GM12873 (cell line): ENCODE measurements at regions not wholly inside any gene's neighbourhood (a gene's known extent, or its start where the extent isn't known, plus 50 kb on each side); places are given as distances from the start of the nearest gene placed in this dataset.

Experiments used
- TF ChIP-seq, protein P1 (sequence below): IDR thresholded peaks from 2 replicates; pipeline ENCODE4 v1.5.1; 2012; ENCODE audit warnings: low read depth, mild to moderate bottlenecking, moderate library complexity, low read length, control low read depth; ENCODE audit not compliant: insufficient read depth; ENCODE audit errors: missing control alignments

DNA sequence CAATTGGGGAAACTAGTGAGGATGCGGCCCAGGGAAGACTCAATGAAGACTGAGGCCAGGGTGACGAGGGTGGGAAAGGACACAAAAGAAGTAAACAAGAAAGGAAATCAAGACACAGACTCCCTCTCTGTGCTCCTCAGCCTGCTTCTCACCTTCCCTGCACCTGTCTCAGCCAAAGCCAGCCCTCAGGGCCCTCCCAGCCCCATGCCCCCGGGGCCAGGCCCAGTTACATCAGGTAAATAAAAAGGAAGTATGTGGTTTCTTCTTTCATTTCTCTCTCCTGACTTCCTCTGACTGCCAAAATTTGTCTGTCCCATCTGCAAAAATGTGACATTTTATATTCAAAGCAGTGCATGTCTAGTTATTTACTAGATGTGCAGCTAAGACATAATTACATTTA, 328.0 kb downstream of the UACA start:
- TF ChIP-seq, protein P1, sequence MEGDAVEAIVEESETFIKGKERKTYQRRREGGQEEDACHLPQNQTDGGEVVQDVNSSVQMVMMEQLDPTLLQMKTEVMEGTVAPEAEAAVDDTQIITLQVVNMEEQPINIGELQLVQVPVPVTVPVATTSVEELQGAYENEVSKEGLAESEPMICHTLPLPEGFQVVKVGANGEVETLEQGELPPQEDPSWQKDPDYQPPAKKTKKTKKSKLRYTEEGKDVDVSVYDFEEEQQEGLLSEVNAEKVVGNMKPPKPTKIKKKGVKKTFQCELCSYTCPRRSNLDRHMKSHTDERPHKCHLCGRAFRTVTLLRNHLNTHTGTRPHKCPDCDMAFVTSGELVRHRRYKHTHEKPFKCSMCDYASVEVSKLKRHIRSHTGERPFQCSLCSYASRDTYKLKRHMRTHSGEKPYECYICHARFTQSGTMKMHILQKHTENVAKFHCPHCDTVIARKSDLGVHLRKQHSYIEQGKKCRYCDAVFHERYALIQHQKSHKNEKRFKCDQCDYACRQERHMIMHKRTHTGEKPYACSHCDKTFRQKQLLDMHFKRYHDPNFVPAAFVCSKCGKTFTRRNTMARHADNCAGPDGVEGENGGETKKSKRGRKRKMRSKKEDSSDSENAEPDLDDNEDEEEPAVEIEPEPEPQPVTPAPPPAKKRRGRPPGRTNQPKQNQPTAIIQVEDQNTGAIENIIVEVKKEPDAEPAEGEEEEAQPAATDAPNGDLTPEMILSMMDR: no peak

DNA sequence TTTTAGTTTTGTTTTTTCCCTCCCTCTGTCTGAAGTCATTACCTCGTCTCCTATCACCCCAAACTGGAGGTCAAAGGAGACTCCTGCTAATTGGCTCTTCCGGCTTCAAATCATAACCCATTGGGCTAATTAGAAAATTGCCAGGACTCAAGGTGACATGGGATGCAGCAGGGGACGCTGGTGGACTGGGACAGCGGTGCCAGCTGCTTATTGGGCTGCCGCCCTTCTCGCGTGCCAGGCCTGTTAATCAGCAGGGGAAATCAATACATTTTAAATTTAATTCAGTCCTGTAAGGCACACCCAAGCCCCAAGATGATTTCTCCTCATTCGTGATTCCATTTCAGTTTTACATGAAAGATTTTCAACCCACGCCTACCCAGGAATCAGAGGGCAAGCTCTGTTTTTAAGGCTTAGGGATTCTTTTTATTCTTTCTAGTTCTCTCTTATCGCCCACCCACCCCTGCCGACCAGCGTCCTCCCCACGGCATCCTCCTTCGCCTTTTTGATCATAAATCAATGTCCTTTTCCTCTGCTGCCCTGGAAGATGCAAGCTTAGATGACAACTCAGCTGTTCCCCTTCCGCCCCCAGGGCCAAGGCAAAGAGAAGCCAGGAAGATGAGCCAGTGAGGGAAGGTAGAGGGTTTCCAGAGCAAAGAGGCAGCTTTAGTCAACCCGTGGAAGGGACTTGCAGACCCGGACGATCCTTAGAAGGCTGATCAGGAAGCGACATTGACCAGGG, 329.6 kb downstream of the UACA start:
- TF ChIP-seq, protein P1: no peak

DNA sequence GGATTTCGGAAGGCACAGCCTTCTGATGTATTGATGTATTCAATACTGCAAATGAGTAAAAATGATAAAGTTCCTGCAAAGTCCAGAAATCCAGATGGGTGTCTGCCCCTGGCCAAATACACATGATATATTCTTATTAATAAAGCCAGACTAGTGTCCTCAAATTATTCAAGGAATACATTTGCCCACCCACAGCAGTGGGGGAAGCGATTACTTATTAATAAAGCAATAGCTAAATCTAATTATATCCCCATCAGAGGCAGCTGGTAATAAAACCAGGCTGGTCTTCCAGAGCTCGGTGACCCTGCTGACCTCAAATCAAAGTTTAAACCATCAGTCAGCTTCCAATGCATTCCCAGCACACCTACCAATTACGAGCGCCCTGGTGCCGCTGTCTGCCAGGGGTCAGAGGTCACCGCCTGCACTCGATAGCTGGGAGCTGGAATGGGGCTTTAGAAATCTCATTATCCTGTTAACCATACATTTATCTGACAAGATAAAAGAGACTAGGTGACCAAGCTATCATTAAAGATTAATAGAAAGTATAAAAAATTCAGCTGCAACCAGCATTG, 330.3 kb downstream of the UACA start:
- TF ChIP-seq, protein P1: no peak

DNA sequence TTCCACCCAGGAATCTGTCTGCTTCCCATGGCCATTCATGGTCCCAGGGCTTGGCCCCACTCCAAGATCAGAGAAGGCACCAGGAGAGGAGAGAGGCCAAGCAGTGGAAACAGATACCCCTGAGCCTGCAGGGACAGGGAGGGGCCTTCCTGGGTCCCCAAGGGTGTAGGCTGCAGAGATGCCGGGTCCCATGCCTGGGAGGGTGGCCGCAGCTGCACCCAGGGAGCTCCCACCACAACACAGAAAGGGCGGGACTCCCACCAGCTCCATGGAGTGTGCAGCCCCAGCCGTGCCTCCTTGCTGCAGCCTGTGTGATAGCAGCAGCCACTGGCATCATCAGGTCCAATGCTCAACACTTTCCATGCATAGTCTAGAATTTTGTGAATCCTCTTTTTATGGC, 331.5 kb downstream of the UACA start:
- TF ChIP-seq, protein P1: no peak

DNA sequence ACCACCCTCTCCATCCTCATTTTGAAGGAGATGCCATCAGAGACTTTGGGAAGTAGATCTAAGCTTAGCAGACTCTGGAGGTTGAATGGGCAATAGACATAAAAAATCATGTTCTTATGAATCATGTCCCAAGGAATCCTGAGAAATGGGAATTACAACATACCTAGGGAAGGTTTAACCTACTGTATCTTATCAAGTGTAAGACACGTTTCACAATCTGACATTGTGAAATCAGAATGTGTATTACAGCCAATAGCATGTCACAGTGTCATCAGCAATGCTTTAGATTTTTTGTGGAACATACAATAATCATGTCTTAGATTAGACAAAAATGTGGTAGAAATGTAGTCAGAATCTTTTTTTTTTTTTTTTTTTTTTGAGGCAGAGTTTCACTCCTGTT, 332.4 kb upstream of the TLE3 start:
- TF ChIP-seq, protein P1: no peak

DNA sequence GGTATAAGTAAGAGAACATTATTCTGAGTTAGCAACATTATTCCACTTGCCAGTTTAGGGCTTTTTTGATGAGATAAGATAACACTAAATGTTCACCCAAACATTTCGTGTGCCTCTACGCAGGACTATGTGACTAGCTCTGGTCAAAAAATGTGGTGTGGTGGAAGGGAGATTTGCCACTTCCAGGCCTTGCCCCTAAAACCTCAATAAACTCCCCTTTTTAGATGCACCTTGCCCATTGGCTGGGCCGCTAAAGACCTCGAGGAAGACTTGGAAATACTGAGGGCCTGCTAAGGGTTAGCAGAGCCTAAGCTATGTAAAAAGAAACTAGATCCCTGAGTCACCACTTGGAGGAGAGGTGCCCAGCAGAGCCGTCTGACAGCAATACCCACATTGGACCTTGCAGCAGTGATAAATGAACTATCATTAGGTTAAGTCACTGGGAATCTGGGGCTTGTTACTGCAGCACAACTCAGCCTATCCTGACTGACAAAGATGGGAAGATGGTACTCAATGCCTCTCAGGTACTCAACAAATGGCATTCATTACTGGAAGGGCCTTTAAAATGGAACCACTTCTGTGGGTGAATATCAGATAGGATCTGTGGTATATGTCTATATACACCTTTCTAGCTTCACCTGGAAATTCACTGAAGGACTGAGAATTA, 331.5 kb upstream of the TLE3 start:
- TF ChIP-seq, protein P1: no peak

DNA sequence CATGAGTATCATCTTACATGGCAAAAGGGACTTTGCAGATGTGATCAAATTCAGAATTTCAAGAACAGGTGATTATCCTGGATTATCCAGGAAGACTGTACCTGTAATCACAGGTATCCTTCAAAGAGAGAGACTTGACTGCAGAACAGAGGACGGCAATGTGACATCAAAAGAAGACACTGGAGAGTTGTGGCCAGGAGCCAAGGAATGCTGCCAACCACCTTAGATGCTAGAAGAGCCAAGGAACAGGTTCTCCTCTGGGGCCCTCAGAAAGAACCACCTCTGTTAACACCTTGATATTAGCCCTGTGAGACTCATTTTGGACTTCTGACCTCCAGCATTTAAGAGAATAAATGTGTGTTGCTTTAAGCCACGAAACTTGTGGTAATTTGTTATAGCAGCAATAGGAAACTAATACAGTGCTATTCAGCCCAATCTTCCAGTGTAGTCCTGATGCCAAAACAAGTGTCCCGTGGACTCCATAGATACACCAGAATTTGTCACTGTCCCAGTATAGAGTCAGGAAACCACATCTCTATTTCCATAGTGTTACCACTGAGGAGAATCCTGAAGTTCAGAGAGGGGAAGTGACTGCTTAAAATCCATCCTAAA, 330.6 kb upstream of the TLE3 start:
- TF ChIP-seq, protein P1: no peak
